Heart left ventricle (tissue), 13 donors: ENCODE measurements at regions not wholly inside any gene's neighbourhood (a gene's known extent, or its start where the extent isn't known, plus 50 kb on each side); places are given as distances from the start of the nearest gene placed in this dataset.

Experiments used
- POLR2A ChIP-seq, 2 donors: fragments of 450-650 bp; IDR thresholded peaks; one replicate each; pipeline ENCODE4 v1.6.1; 2017; ENCODE audit warnings: antibody characterized with exemption in 2 of 2, mild to moderate bottlenecking in 2 of 2, moderate library complexity in 2 of 2
- TF ChIP-seq, protein P1 (sequence below), 12 donors: fragments of 200-600 bp; sonication (generic) in 4 of 12; IDR thresholded peaks; one replicate each; pipeline versions ENCODE4 v1.5.0 to v1.8.0; 2018 to 2022; ENCODE audit warnings: antibody characterized with exemption in 12 of 12, mild to moderate bottlenecking in 5 of 12
- donor health status: ischemic (EF 13 %, LVEDD 7.1; RV severe dilation, severe dysfunction).
- donor health status: DM: no; HTN: yes; CAD: no.
- donor health status: DM: no; HTN: no; CAD: no.
- donor health status: ischemic (EF 25% LVEDD 6.9; RV normal size, moderate dysfunction).
- donor health status: ischemic (EF 25% LVEDD 5.7; RV mildly dilated, moderate dysfunction).
- donor health status: ischemic (EF 35%, LVEDD 5.7; RV mildly dilated, moderate dysfunction).
- donor health status: nonischemic (EF 11% LVEDD 7.7; RV severe dilation, severe dysfunction).
- donor health status: DM: yes; HTN: yes; CAD: no.
- donor health status: PGD.
- donor health status: ischemic (EF 29% LVEDD 5.4; RV normal size, mild dysfunction).
- donor health status: nonischemic (EF 23%, LVEDD 6.1; RV moderate dilation, normal function).

DNA sequence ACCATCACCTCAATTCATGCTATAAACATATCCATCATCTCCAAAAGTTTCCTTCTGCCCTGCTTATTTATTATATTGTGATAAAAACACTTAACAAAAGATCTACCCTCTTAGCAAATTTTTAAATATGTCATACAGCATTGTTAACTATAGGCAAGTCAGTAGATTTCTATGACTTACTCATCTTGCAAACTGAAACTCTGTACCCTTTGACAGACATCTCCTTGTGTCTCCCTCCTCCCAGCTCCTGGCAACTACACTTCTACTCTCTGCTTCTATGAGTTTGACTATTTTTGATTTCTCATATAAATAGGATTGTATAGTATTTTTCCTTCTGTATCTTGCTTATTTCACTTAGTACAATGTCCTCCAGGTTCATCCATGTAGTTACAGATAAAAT is 174.8 kb downstream of the TNFSF18 start:
- no peak for TF ChIP-seq POLR2A (IDR thresholded peaks at IDR 0.05)
- TF ChIP-seq, protein P1, sequence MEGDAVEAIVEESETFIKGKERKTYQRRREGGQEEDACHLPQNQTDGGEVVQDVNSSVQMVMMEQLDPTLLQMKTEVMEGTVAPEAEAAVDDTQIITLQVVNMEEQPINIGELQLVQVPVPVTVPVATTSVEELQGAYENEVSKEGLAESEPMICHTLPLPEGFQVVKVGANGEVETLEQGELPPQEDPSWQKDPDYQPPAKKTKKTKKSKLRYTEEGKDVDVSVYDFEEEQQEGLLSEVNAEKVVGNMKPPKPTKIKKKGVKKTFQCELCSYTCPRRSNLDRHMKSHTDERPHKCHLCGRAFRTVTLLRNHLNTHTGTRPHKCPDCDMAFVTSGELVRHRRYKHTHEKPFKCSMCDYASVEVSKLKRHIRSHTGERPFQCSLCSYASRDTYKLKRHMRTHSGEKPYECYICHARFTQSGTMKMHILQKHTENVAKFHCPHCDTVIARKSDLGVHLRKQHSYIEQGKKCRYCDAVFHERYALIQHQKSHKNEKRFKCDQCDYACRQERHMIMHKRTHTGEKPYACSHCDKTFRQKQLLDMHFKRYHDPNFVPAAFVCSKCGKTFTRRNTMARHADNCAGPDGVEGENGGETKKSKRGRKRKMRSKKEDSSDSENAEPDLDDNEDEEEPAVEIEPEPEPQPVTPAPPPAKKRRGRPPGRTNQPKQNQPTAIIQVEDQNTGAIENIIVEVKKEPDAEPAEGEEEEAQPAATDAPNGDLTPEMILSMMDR (IDR thresholded peaks at IDR 0.05), result no peak
